Liver (tissue), 3 donors: ENCODE measurements at regions not wholly inside any gene's neighbourhood (a gene's known extent, or its start where the extent isn't known, plus 50 kb on each side); places are given as distances from the start of the nearest gene placed in this dataset.

Experiments used
- ATF3 ChIP-seq: IDR thresholded peaks from 2 replicates; pipeline ENCODE4 v1.6.1; 2016; ENCODE audit warnings: antibody characterized with exemption
- CTCF ChIP-seq: fragments of 150-350 bp; IDR thresholded peaks from 2 replicates; pipeline ENCODE4 v1.5.1; 2017; ENCODE audit warnings: improper control_type of control experiment, low read depth, low read length; ENCODE audit not compliant: missing input control
- EGR1 ChIP-seq, 2 donors: IDR thresholded peaks; 2 replicates each; pipeline ENCODE4 v1.6.1; 2016 to 2018; ENCODE audit warnings: antibody characterized with exemption in 2 of 2, low read depth in 2 of 2
- GABPA ChIP-seq, 2 donors: IDR thresholded peaks in 1 of 2; conservative IDR thresholded peaks in 1 of 2; 2 replicates each; pipeline ENCODE4 v1.6.1; 2016; ENCODE audit warnings: antibody characterized with exemption in 2 of 2, mild to moderate bottlenecking in 1 of 2, moderate library complexity in 1 of 2
- JUND ChIP-seq, 2 donors: IDR thresholded peaks; 2 replicates each; pipeline ENCODE4 v1.6.1; 2016; ENCODE audit warnings: antibody characterized with exemption in 2 of 2
- NR2F2 ChIP-seq: IDR thresholded peaks from 2 replicates; pipeline ENCODE4 v1.6.1; 2016; ENCODE audit warnings: antibody characterized with exemption
- RAD21 ChIP-seq, 2 donors: IDR thresholded peaks; 2 replicates each; pipeline ENCODE4 v1.6.1; 2016; ENCODE audit warnings: antibody characterized with exemption in 2 of 2, mild to moderate bottlenecking in 2 of 2
- REST ChIP-seq: IDR thresholded peaks from 2 replicates; pipeline ENCODE4 v1.6.1; 2016; ENCODE audit warnings: antibody characterized with exemption, mild to moderate bottlenecking
- SP1 ChIP-seq: IDR thresholded peaks from 2 replicates; pipeline ENCODE4 v1.6.1; 2018; ENCODE audit warnings: antibody characterized with exemption, mild to moderate bottlenecking
- TAF1 ChIP-seq: conservative IDR thresholded peaks from 2 replicates; pipeline ENCODE4 v1.6.1; 2016; ENCODE audit warnings: antibody characterized with exemption, mild to moderate bottlenecking
- YY1 ChIP-seq: IDR thresholded peaks from 2 replicates; pipeline ENCODE4 v1.6.1; 2016; ENCODE audit warnings: antibody characterized with exemption, mild to moderate bottlenecking
- donor health status: healthy.
- donor health status: healthy.

GRCh38 chr13:39866722-39867121 lies 211.3 kb downstream of the COG6 start:
- TF ChIP-seq CTCF, result no peak
- no peak for TF ChIP-seq REST
- no peak for TF ChIP-seq RAD21 (IDR thresholded peaks at IDR 0.05)
- no peak for TF ChIP-seq GABPA (IDR thresholded peaks at IDR 0.05 in 1 of 2, conservative IDR thresholded peaks at IDR 0.05 in 1 of 2)
- no peak for TF ChIP-seq NR2F2
- TF ChIP-seq SP1, result no peak
- TF ChIP-seq YY1, result no peak
- no peak for TF ChIP-seq JUND (IDR thresholded peaks at IDR 0.05)
- no peak for TF ChIP-seq EGR1 (IDR thresholded peaks at IDR 0.05; ENCODE audit: low read depth in 2 of 2)
- no peak for TF ChIP-seq TAF1
- no peak for TF ChIP-seq ATF3
